GM12892 (cell line): ENCODE measurements at regions not wholly inside any gene's neighbourhood (a gene's known extent, or its start where the extent isn't known, plus 50 kb on each side); places are given as distances from the start of the nearest gene placed in this dataset.

Experiments used
- POLR2A ChIP-seq: IDR thresholded peaks from 2 replicates; pipeline ENCODE4 v1.6.1; 2011; ENCODE audit warnings: low read depth, low read length, control low read depth
- POLR2AphosphoS5 ChIP-seq: IDR thresholded peaks from 2 replicates; pipeline ENCODE4 v1.6.1; 2011; ENCODE audit warnings: low read depth, low read length, control low read depth

DNA sequence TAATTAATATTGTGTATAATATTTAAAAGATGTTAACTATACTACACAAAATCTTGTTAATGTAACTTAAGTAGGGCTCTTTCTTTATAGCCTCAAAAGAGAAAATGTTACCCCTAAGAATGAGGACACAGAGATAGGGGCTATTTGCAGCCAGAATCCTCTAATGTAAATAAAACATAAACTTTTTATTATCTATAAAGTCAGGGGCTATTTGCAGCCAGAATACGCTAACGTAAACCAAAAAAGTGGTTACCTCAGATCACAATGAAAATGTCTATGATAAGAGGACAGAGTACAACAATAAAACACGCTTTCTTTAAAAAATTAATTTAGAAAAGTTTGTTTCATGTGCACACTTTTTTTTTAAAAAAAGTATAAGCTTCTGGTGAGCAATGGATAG lies 229.9 kb upstream of the PITX2 start:
- TF ChIP-seq POLR2A (no peak), POLR2AphosphoS5 (no peak)
